Muscle of back (tissue), 3 donors: ENCODE measurements at regions not wholly inside any gene's neighbourhood (a gene's known extent, or its start where the extent isn't known, plus 50 kb on each side); places are given as distances from the start of the nearest gene placed in this dataset.
"Not testable (repeated sequence)": the region's sequence is repeated elsewhere in the genome, so short reads cannot be mapped to it uniquely, and the experiment has no call there.

ENCODE experiments used
- DNase-seq, 3 donors: peaks; one replicate each; pipeline versions ENCODE4 v3.0.0 to v3.0.0-alpha.2; 2013

GRCh38 chr7:101146-102046, 91.0 kb upstream of the FAM20C start:
- DNase-seq = peak in 1 of 3 donors; percentile 57

GRCh38 chr7:102047-102711, 90.2 kb upstream of the FAM20C start:
- DNase-seq = no peak

DNA sequence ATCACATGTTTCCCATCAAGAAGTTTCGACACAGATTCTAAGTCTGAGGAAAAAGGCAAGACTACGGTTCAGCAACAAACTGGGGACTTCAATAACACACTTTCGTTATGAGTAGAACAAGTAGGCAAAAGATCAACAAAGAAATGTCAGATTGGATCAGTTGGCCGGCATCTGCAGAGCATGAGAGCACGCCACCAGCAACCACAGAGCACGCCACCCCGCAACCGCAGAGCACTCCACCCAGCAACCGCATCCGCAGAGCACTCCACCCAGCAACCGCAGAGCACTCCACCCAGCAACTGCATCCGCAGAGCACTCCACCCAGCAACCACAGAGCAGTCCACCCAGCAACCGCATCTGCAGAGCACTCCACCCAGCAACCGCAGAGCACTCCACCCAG, 89.7 kb upstream of the FAM20C start:
- no peak for DNase-seq

- not testable (repeated sequence) for DNase-seq
Observed at GRCh38 chr7:103981-104380, 88.4 kb upstream of the FAM20C start.

GRCh38 chr7:105002-105401, 87.4 kb upstream of the FAM20C start:
- DNase-seq = no peak

DNA sequence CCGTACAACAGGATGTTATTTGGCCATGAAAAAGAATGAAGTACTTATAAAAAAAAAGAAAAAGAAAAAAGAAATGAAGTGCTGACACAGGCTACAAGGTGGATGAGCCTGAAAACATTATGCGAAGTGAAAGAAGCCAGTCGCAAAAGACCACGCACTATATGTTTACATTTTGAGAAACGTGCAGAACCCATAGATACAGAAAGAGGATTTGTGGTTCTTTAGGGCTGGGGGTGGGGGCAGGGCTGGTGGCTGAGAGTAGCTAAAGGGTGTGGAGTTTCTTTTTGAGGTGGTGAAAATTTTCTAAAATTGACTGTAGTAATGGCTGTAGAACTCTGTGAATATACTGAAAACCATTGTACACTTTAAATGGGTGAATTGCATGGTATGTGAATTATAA, 86.0 kb upstream of the FAM20C start:
- DNase-seq = no peak

DNA sequence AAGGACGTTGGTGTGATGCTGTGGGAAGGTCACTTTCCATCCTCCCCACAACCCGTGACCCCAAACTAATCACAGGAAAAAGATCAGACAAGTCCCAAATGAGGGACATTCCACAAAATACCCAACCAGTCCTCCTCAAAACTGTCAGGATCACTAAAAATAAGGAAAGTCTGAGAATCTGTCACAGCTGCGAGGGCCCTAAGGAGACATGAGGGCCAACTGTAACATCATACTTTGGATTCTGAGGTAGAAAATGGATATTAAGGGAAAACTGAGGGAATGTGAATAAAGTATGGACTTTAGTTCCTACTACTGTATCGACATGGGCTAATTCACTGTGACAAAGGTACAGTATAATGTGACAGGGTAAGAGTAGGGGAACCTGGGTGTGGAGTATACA, 85.1 kb upstream of the FAM20C start:
- DNase-seq = peak in 1 of 3 donors; percentile 54

GRCh38 chr7:107907-108306, 84.5 kb upstream of the FAM20C start:
- no peak for DNase-seq

DNA sequence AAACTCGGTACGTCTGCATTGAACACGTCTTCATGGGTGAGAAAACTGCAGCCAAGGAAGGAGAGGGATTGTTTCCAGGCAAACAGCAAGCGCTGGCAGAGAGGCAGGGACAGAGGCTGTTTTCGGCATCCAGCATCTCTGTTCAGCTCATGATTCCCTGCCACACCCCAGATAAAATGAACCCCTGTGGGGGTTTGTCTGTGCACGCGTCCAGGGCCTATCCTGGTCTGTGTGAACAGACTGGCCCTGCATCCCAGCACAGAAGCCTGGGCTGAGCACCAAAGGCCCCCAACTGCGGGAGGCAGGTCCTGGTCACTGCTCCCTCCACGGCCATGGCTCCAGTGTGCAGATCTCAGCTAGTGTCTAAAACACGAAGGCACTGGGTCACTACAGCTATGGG, 83.3 kb upstream of the FAM20C start:
- DNase-seq = peak in 1 of 3 donors; percentile 72

DNA sequence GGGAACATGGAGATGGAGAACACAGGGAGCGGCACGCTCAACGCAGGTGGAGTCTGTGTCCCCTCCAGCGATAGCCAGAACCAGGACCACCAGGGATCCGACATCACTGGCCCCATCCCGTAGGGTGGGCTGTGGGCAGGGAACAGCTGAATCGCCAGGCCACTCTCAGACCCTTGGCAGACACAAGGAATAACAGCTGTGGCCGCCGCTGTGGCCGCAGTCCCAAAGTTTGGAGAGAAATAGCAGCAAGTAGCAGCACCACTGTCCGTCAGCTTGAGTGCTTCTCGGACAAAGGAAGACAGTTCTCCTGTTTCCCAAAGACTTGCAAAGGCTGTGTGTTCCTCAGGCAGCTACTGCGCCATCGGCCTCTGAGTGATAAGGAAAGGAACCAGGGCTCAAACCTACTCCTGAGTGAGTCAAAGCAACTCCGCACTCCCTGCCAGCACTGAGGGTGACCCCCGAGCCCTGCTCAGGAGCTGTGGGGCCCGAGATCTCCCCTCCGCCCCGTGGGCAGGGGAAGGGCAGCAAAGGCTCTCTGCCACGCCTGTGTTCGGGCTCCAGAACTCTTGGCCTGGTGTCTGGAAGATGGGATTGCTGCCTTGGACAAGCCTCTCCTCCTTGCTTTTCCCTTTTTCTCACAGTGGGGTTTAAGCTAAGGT, 82.3 kb upstream of the FAM20C start:
- DNase-seq = peak in 1 of 3 donors; percentile 69

DNA sequence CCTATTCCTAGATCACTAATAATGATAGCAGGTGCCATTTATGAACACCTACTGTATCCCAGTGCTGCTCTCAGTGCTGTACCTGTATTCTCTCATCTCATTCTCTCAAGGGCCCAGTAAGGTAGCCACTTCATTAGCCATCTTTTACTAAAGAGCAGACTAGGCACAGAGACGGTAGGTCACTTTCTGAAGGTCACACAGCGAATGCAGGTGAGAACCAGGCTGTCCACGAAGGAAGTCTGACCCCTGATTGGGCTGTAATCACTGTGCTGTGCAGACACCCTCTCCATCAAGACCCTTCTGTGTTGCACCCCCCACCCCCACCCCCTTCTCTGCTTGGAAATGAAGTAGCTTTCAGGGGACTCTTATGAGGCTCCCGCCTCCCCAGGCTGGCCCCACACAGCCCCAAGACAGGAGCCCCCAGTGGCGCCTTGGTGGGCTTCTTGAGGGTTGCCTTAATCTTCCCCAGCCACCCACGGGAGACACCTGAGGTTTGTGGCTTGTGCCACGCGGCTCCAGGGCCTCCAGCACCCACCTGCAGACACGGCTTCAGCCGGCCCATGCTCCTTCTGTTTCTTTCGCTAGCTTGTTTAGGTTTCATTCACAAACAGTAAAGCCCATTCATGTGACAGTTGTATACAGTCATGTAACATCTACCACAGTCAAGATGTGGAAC, 81.7 kb upstream of the FAM20C start:
- DNase-seq = no peak

DNA sequence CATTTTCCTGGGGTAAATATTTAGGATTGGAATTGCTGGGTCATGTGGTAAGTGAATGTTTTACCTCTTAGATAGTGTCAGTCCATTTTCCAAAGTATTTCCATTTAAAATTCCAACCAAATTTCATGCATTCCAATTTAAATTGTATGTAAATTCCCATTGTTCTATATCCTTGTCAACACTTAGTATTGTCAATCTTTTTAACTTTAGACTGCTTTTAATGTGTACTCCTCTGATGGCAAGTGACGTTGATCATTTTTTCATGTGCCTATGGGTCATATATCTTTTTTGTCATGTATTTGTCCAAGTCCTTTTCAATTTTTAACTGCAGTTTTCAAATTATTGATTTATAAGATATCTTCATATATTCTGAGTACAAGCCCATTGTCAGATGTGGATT, 80.8 kb upstream of the FAM20C start:
- no peak for DNase-seq

DNA sequence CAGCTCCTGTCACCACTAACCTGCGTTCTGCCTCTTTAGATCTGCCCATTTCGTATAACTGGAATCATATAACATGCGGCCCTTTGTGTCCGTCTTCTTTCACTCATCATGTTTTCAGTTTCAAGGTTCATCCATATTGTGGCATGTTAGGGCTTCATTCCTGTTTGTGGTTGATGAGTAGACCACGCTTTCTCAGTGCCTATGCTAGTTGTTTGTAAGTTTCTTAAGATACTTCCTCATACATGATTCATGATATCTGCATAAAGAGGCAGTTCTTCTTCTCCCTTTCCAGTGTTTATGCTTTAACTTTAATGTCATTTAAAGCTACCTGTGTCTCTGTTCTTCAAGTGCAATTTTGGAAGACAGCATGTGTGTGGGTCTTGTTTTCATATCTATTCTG, 79.5 kb upstream of the FAM20C start:
- DNase-seq = no peak

DNA sequence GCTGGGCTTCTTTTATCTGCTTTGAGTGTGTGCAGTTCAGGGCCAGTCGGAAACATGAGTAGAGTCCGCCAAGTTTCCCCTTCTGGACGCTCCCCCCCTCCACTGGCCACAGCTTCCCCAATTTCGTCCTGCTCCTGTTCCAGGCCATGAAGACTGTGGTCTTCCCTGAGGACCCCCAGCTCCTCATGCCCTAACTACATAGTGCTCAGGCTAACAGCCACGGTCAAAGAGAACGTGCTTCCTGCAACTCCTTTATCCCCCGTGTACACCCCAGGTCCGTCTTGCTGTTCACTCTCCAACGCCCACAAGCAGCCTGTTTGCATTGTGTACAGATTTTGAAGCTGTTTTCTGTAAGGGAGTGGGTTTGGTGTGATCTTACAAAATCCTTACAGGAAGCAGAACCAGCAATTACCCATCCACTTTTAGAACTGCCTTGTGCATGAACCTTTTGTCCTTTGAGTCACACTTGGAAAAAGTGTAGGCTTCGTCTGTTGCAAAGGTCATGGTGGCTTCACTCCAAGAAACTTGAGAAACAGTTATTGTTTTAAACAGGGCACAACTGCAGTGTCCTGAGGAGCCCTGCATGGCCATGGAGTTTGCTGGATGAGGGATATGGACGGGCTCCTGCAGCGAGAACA, 77.0 kb upstream of the FAM20C start:
- DNase-seq = peak in 1 of 3 donors; percentile 60

DNA sequence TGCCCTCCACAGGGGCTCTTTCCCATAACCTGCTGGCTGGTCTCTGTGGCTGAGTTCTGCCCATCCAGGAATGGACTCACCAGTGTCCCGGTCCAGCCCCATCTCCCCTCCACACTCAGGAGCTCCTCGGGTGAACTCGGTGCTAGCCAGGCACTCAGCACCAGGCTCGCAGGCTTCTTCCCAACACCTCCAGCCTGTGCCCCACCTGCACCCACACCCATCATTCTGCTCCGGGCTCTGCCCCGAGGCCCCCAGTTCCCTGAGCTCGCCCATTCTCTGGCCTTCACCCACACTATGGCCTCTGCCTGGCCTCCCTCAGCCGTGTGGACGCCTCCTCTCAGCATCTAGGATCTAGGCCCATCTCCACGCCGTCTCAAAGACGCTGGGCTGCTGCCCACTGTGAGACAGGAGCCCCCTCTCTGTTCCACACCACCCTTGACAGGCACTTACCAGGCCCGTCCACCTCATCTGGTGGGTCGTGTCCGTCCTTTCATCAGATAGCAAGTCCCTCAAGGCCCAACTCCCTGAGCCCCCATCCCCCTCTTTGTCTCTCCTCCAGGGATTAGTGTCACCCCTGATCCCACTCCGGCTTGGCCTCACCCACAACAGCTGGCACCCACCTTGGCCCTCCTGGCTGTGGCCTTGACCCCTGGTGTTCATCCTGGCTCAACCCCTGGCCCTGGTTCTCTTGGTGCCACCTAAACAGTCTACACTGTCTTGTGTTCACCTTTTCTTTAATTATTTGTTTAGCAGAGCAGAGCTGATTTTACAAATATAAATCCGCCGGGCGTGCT, 76.0 kb upstream of the FAM20C start:
- no peak for DNase-seq

GRCh38 chr7:117836-118614, 74.3 kb upstream of the FAM20C start:
- no peak for DNase-seq

- peak in 1 of 3 donors; percentile 64 for DNase-seq
Observed at GRCh38 chr7:118615-119391, 73.6 kb upstream of the FAM20C start.

DNA sequence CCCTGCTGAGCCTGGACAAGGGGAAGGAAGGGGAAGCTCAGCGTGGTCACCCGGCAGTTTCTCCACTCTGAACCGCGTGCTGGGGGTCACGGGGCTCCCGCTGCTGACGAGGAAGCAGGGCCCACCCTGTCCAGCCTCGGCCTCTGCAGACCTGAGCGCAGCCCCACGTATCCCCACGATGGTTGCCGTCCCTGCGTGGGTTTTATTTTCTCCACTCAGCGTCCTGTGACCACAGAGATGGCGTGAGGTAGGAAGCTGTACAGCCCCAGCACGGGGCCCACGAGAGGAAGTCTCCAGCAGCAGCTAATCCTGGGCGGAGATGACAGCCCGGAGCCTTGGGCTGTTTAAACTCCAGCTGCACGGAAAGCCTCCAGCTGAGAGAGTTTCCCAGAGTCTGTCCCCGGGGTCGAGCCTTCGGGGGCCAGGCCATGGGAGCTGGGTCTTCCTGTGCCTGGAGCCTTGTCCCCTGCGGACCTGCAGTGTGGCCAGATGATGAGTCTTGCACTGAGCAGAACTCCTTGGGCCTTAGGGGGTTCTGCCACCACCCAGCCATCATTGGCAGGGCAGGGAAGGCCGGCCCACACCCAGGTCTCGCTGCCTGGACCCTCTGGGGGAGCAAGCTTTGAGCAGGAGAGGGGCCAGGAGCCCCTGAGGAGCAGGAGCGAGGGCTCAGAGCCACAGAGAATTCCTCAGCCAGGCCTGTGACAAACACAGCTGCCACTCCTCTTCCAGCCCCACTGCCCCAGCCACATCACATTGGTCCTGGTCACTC, 72.8 kb upstream of the FAM20C start:
- DNase-seq = peak in 2 of 3 donors; percentile 72 to 91
